T-helper 2 cell treated with Interferon-gamma antibody and Interleukin-4, amounts not matched to agents 5 μg/mL and 100 μg/mL, for 36 hours (primary cell): ENCODE measurements at regions not wholly inside any gene's neighbourhood (a gene's known extent, or its start where the extent isn't known, plus 50 kb on each side); places are given as distances from the start of the nearest gene placed in this dataset.

Source experiments
- DNase-seq: peaks from one replicate; pipeline ENCODE4 v3.0.0; 2021; ENCODE audit warnings: low spot score
- H3K27ac Mint-ChIP-seq: one replicate; pipeline ENCODE4 v1.8.0; 2021; ENCODE audit warnings: mild to moderate bottlenecking, mixed read lengths
- H3K27me3 Mint-ChIP-seq: one replicate; pipeline ENCODE4 v1.8.0; 2021; ENCODE audit warnings: low read depth, mixed read lengths
- H3K36me3 Mint-ChIP-seq: one replicate; pipeline ENCODE4 v1.8.0; 2021; ENCODE audit warnings: low read depth, mixed read lengths
- H3K4me1 Mint-ChIP-seq: one replicate; pipeline ENCODE4 v1.8.0; 2021; ENCODE audit warnings: low read depth, mixed read lengths
- H3K4me3 Mint-ChIP-seq: one replicate; pipeline ENCODE4 v1.8.0; 2022; ENCODE audit warnings: mild to moderate bottlenecking, moderate library complexity, mixed read lengths
- H3K9me3 Mint-ChIP-seq: one replicate; pipeline ENCODE4 v1.8.0; 2021; ENCODE audit warnings: mixed read lengths

GRCh38 chr10:43979551-43979950 is 330.9 kb upstream of the ZNF32 start:
- peaks cover 4% of the 10 kb centered on the region for H3K27me3 Mint-ChIP-seq
- H3K36me3 Mint-ChIP-seq, result no peaks in the 10 kb centered on the region
- no peak for DNase-seq
- H3K9me3 Mint-ChIP-seq, result no peaks in the 10 kb centered on the region
- peaks cover 16% of the 10 kb centered on the region for H3K4me1 Mint-ChIP-seq
- H3K4me3 Mint-ChIP-seq, result no peak overlapping the region
- H3K27ac Mint-ChIP-seq, result no peak overlapping the region

- H3K9me3 Mint-ChIP-seq, result no peaks in the 10 kb centered on the region
- no peaks in the 10 kb centered on the region for H3K36me3 Mint-ChIP-seq
- no peak for DNase-seq
- no peak overlapping the region for H3K27ac Mint-ChIP-seq
- peaks cover 4% of the 10 kb centered on the region for H3K27me3 Mint-ChIP-seq
- H3K4me3 Mint-ChIP-seq, result no peak overlapping the region
- peaks cover 16% of the 10 kb centered on the region for H3K4me1 Mint-ChIP-seq
These were observed 330.3 kb upstream of the ZNF32 start for GRCh38 chr10:43978936-43979335.

- Mint-ChIP-seq H3K27ac (no peak overlapping the region), H3K4me1 (peaks cover 16% of the 10 kb centered on the region), H3K36me3 (no peaks in the 10 kb centered on the region), H3K9me3 (no peaks in the 10 kb centered on the region), H3K27me3 (peaks cover 4% of the 10 kb centered on the region), H3K4me3 (no peak overlapping the region)
- no peak for DNase-seq
These were observed 329.4 kb upstream of the ZNF32 start for GRCh38 chr10:43978091-43978490.

GRCh38 chr10:43976292-43976691 is 327.6 kb upstream of the ZNF32 start:
- Mint-ChIP-seq H3K9me3 (no peaks in the 10 kb centered on the region), H3K36me3 (no peaks in the 10 kb centered on the region), H3K4me3 (no peak overlapping the region), H3K27me3 (peaks cover 4% of the 10 kb centered on the region), H3K27ac (no peak overlapping the region), H3K4me1 (peaks cover 13% of the 10 kb centered on the region)
- DNase-seq, result no peak

- H3K27me3 Mint-ChIP-seq, result peaks cover 4% of the 10 kb centered on the region
- no peaks in the 10 kb centered on the region for H3K36me3 Mint-ChIP-seq
- H3K27ac Mint-ChIP-seq, result no peak overlapping the region
- no peaks in the 10 kb centered on the region for H3K9me3 Mint-ChIP-seq
- no peak for DNase-seq
- no peak overlapping the region for H3K4me3 Mint-ChIP-seq
- H3K4me1 Mint-ChIP-seq, result peaks cover 5% of the 10 kb centered on the region
These were observed 325.1 kb upstream of the ZNF32 start for GRCh38 chr10:43973801-43974200.

- Mint-ChIP-seq H3K4me1 (peaks cover 3% of the 10 kb centered on the region), H3K9me3 (no peaks in the 10 kb centered on the region), H3K27ac (no peak overlapping the region), H3K27me3 (peaks cover 4% of the 10 kb centered on the region), H3K4me3 (no peak overlapping the region), H3K36me3 (no peaks in the 10 kb centered on the region)
- no peak for DNase-seq
These were observed 324.4 kb upstream of the ZNF32 start for GRCh38 chr10:43972976-43973647.

- Mint-ChIP-seq H3K4me1 (no peaks in the 10 kb centered on the region), H3K27ac (no peak overlapping the region), H3K9me3 (no peaks in the 10 kb centered on the region), H3K36me3 (no peaks in the 10 kb centered on the region), H3K27me3 (peaks cover 8% of the 10 kb centered on the region), H3K4me3 (no peak overlapping the region)
- no peak for DNase-seq
These were observed 323.3 kb upstream of the ZNF32 start for GRCh38 chr10:43971981-43972380.

GRCh38 chr10:43971306-43971705 is 322.6 kb upstream of the ZNF32 start:
- H3K4me3 Mint-ChIP-seq, result no peak overlapping the region
- H3K36me3 Mint-ChIP-seq, result no peaks in the 10 kb centered on the region
- no peaks in the 10 kb centered on the region for H3K9me3 Mint-ChIP-seq
- no peak for DNase-seq
- no peak overlapping the region for H3K27ac Mint-ChIP-seq
- peaks cover 6% of the 10 kb centered on the region for H3K27me3 Mint-ChIP-seq
- no peaks in the 10 kb centered on the region for H3K4me1 Mint-ChIP-seq

GRCh38 chr10:43970717-43971116 is 322.0 kb upstream of the ZNF32 start:
- Mint-ChIP-seq H3K4me1 (no peaks in the 10 kb centered on the region), H3K27me3 (peaks cover 9% of the 10 kb centered on the region), H3K4me3 (no peak overlapping the region), H3K36me3 (no peaks in the 10 kb centered on the region), H3K27ac (no peak overlapping the region), H3K9me3 (no peaks in the 10 kb centered on the region)
- no peak for DNase-seq

- no peaks in the 10 kb centered on the region for H3K9me3 Mint-ChIP-seq
- H3K4me1 Mint-ChIP-seq, result peaks cover 3% of the 10 kb centered on the region
- no peaks in the 10 kb centered on the region for H3K36me3 Mint-ChIP-seq
- peaks cover 14% of the 10 kb centered on the region for H3K27me3 Mint-ChIP-seq
- no peak overlapping the region for H3K27ac Mint-ChIP-seq
- no peak for DNase-seq
- H3K4me3 Mint-ChIP-seq, result no peak overlapping the region
These were observed 321.5 kb upstream of the ZNF32 start for GRCh38 chr10:43970018-43970698.

- H3K27ac Mint-ChIP-seq, result no peak overlapping the region
- peaks cover 3% of the 10 kb centered on the region for H3K4me1 Mint-ChIP-seq
- H3K36me3 Mint-ChIP-seq, result no peaks in the 10 kb centered on the region
- H3K27me3 Mint-ChIP-seq, result peaks cover 20% of the 10 kb centered on the region
- no peak for DNase-seq
- H3K4me3 Mint-ChIP-seq, result no peak overlapping the region
- no peaks in the 10 kb centered on the region for H3K9me3 Mint-ChIP-seq
These were observed 320.8 kb upstream of the ZNF32 start for GRCh38 chr10:43969506-43969905.

GRCh38 chr10:43968961-43969360 is 320.3 kb upstream of the ZNF32 start:
- Mint-ChIP-seq H3K4me1 (peaks cover 3% of the 10 kb centered on the region), H3K27ac (no peak overlapping the region), H3K4me3 (no peak overlapping the region), H3K27me3 (peaks cover 26% of the 10 kb centered on the region), H3K9me3 (no peaks in the 10 kb centered on the region), H3K36me3 (no peaks in the 10 kb centered on the region)
- DNase-seq, result no peak

- no peaks in the 10 kb centered on the region for H3K9me3 Mint-ChIP-seq
- no peaks in the 10 kb centered on the region for H3K36me3 Mint-ChIP-seq
- no peak overlapping the region for H3K27ac Mint-ChIP-seq
- no peak overlapping the region for H3K4me3 Mint-ChIP-seq
- H3K27me3 Mint-ChIP-seq, result peaks cover 27% of the 10 kb centered on the region
- H3K4me1 Mint-ChIP-seq, result peaks cover 3% of the 10 kb centered on the region
- no peak for DNase-seq
These were observed 319.4 kb upstream of the ZNF32 start for GRCh38 chr10:43968076-43968475.

- Mint-ChIP-seq H3K27ac (no peak overlapping the region), H3K27me3 (peaks cover 27% of the 10 kb centered on the region), H3K36me3 (no peaks in the 10 kb centered on the region), H3K9me3 (no peaks in the 10 kb centered on the region), H3K4me1 (peaks cover 3% of the 10 kb centered on the region), H3K4me3 (no peak overlapping the region)
- no peak for DNase-seq
These were observed 317.9 kb upstream of the ZNF32 start for GRCh38 chr10:43966571-43966965.
